Ascending aorta (tissue), 2 donors: ENCODE measurements at regions not wholly inside any gene's neighbourhood (a gene's known extent, or its start where the extent isn't known, plus 50 kb on each side); places are given as distances from the start of the nearest gene placed in this dataset.

Source experiments
- DNase-seq, 2 donors: peaks; one replicate each; pipeline ENCODE4 v3.0.0-alpha.2; 2019; ENCODE audit warnings: low spot score in 2 of 2
- H3K27ac ChIP-seq, 2 donors: fragments of 200-600 bp; sonication (generic); one replicate each; pipeline ENCODE4 v1.5.1; 2016 to 2017; ENCODE audit warnings: mild to moderate bottlenecking in 1 of 2
- H3K27me3 ChIP-seq: fragments of 200-600 bp; sonication (generic); one replicate; pipeline ENCODE4 v1.5.1; 2017
- H3K36me3 ChIP-seq, 2 donors: fragments of 200-600 bp; sonication (generic); one replicate each; pipeline ENCODE4 v1.5.1; 2016
- H3K4me1 ChIP-seq, 2 donors: fragments of 200-600 bp; sonication (generic); one replicate each; pipeline ENCODE4 v1.5.1; 2016 to 2017; ENCODE audit warnings: mild to moderate bottlenecking in 1 of 2
- H3K4me3 ChIP-seq, 2 donors: fragments of 200-600 bp; sonication (generic); one replicate each; pipeline ENCODE4 v1.5.1; 2016 to 2017; ENCODE audit warnings: mild to moderate bottlenecking in 1 of 2
- H3K9me3 ChIP-seq, 2 donors: fragments of 200-600 bp; sonication (generic); one replicate each; pipeline ENCODE4 v1.5.1; 2016
- CTCF ChIP-seq, 3 experiments: fragments of 200-600 bp in 2 of 3; fragments of 450-650 bp in 1 of 3; sonication (generic) in 2 of 3; IDR thresholded peaks; one replicate each; pipeline ENCODE4 v1.5.1; 2016 to 2019; ENCODE audit warnings: antibody characterized with exemption in 3 of 3, mild to moderate bottlenecking in 1 of 3, moderate library complexity in 1 of 3
- intact Hi-C: fragments of 100-400 bp; cut with DNase I; formaldehyde crosslinking; loops from one replicate; pipeline ENCODE4 v1.15.1; 2023

GRCh38 chr13:87344176-87344575 is 327.0 kb upstream of the SLITRK5 start:
- H3K9me3 ChIP-seq: no peaks in the 10 kb centered on the region
- no peak overlapping the region for H3K27ac ChIP-seq
- TF ChIP-seq CTCF (IDR thresholded peaks at IDR 0.05): no peak
- H3K4me1 ChIP-seq: no peaks in the 10 kb centered on the region
- DNase-seq: no peak
- no peaks in the 10 kb centered on the region for H3K36me3 ChIP-seq
- intact Hi-C loops: no loop called here
- no peak overlapping the region for H3K4me3 ChIP-seq
- no peaks in the 10 kb centered on the region for H3K27me3 ChIP-seq

- Histone ChIP-seq H3K27me3 (no peaks in the 10 kb centered on the region), H3K36me3 (no peaks in the 10 kb centered on the region), H3K9me3 (no peaks in the 10 kb centered on the region), H3K4me3 (no peak overlapping the region), H3K27ac (no peak overlapping the region), H3K4me1 (no peaks in the 10 kb centered on the region)
- intact Hi-C loops: no loop called here
- DNase-seq: no peak
- TF ChIP-seq CTCF (IDR thresholded peaks at IDR 0.05): no peak
Measured at GRCh38 chr13:87355451-87355850, 315.7 kb upstream of the SLITRK5 start.

GRCh38 chr13:87356314-87356713 is 314.9 kb upstream of the SLITRK5 start:
- Histone ChIP-seq H3K4me1 (no peaks in the 10 kb centered on the region), H3K4me3 (no peak overlapping the region), H3K27me3 (no peaks in the 10 kb centered on the region), H3K36me3 (no peaks in the 10 kb centered on the region), H3K27ac (no peak overlapping the region), H3K9me3 (no peaks in the 10 kb centered on the region)
- intact Hi-C loops: no loop called here
- no peak for TF ChIP-seq CTCF (IDR thresholded peaks at IDR 0.05)
- DNase-seq: no peak

- H3K9me3 ChIP-seq: no peaks in the 10 kb centered on the region
- no peak overlapping the region for H3K4me3 ChIP-seq
- no peak overlapping the region for H3K27ac ChIP-seq
- no peaks in the 10 kb centered on the region for H3K4me1 ChIP-seq
- intact Hi-C loops: no loop called here
- DNase-seq: no peak
- H3K27me3 ChIP-seq: no peaks in the 10 kb centered on the region
- no peak for TF ChIP-seq CTCF (IDR thresholded peaks at IDR 0.05)
- no peaks in the 10 kb centered on the region for H3K36me3 ChIP-seq
Measured at GRCh38 chr13:87358319-87358718, 312.9 kb upstream of the SLITRK5 start.

GRCh38 chr13:87361216-87361615 is 310.0 kb upstream of the SLITRK5 start:
- Histone ChIP-seq H3K4me3 (no peak overlapping the region), H3K9me3 (no peaks in the 10 kb centered on the region)
- intact Hi-C loops: no loop called here

More at GRCh38 chr13:87361216-87361615, 310.0 kb upstream of the SLITRK5 start:
- no peak overlapping the region for H3K27ac ChIP-seq
- no peak for TF ChIP-seq CTCF (IDR thresholded peaks at IDR 0.05)
- DNase-seq: no peak
- H3K27me3 ChIP-seq: no peaks in the 10 kb centered on the region
- H3K36me3 ChIP-seq: no peaks in the 10 kb centered on the region
- no peaks in the 10 kb centered on the region for H3K4me1 ChIP-seq
